GM23248 (cell line): ENCODE measurements at regions not wholly inside any gene's neighbourhood (a gene's known extent, or its start where the extent isn't known, plus 50 kb on each side); places are given as distances from the start of the nearest gene placed in this dataset.

Source experiments
- EZH2 ChIP-seq: fragments of 200-600 bp; sonication (generic); IDR thresholded peaks from 2 replicates; pipeline ENCODE4 v1.6.1; 2018; ENCODE audit warnings: antibody characterized with exemption, mild to moderate bottlenecking; ENCODE audit not compliant: insufficient read depth, poor library complexity, severe bottlenecking
- EZH2phosphoT487 ChIP-seq: fragments of 200-600 bp; sonication (generic); IDR thresholded peaks from 2 replicates; pipeline ENCODE4 v1.6.1; 2018; ENCODE audit warnings: antibody characterized with exemption, moderate library complexity, mild to moderate bottlenecking, low read depth; ENCODE audit not compliant: insufficient read depth

DNA sequence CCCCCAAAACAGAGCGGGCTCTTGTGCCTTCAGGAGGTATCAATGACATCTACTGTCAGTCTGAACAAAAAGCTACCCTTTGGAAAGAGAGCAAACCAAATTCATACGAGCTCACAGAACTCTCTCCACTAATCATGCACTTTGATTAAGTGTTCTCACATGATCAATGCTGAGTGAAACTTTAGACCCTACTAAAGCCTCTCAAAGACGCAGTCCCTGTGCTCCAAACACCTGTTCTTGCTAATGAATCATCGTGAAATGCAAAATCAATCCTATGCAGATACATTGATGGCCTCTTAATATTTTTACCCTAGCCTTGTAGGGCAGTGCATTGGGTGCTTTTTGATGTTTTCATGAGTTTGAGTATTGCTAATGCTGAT lies 113.4 kb downstream of the ZBTB18 start:
- TF ChIP-seq EZH2 (no peak), EZH2phosphoT487 (no peak)
